ENCODE measurements at regions not wholly inside any gene's neighbourhood (a gene's known extent, or its start where the extent isn't known, plus 50 kb on each side); places are given as distances from the start of the nearest gene placed in this dataset.
"Not testable (repeated sequence)": the region's sequence is repeated elsewhere in the genome, so short reads cannot be mapped to it uniquely, and the experiment has no call there.

GRCh38 chr6:68237205-68237604, 397.9 kb upstream of the ADGRB3 start:
- DNase-seq (ENCODE audit: low read depth, low spot score) = no peak

GRCh38 chr6:68235326-68235784, 399.7 kb upstream of the ADGRB3 start:
- DNase-seq (ENCODE audit: low read depth, low spot score) = no peak

GRCh38 chr6:68233623-68234022, 401.5 kb upstream of the ADGRB3 start:
- DNase-seq (ENCODE audit: low read depth, low spot score) = no peak

- DNase-seq (ENCODE audit: low read depth, low spot score) = no peak
Measured at GRCh38 chr6:68229566-68229965, 405.5 kb upstream of the ADGRB3 start.

- no peak for DNase-seq (ENCODE audit: low read depth, low spot score)
Measured at GRCh38 chr6:68226460-68226859, 408.6 kb upstream of the ADGRB3 start.

- DNase-seq (ENCODE audit: low read depth, low spot score) = no peak
Measured at GRCh38 chr6:68225729-68226128, 409.4 kb upstream of the ADGRB3 start.

GRCh38 chr6:68211242-68211795, 423.8 kb upstream of the ADGRB3 start:
- no peak for DNase-seq (ENCODE audit: low read depth, low spot score)

GRCh38 chr6:68207612-68208011, 427.5 kb upstream of the ADGRB3 start:
- not testable (repeated sequence) for DNase-seq (ENCODE audit: low read depth, low spot score)

GRCh38 chr6:68200929-68201328, 434.2 kb upstream of the ADGRB3 start:
- no peak for DNase-seq (ENCODE audit: low read depth, low spot score)

- no peak for DNase-seq (ENCODE audit: low read depth, low spot score)
Measured at GRCh38 chr6:68197356-68197755, 437.7 kb upstream of the ADGRB3 start.

- no peak for DNase-seq (ENCODE audit: low read depth, low spot score)
Measured at GRCh38 chr6:68196645-68197044, 438.4 kb upstream of the ADGRB3 start.

- not testable (repeated sequence) for DNase-seq (ENCODE audit: low read depth, low spot score)
Measured at GRCh38 chr6:68195753-68196152, 439.3 kb upstream of the ADGRB3 start.

- no peak for DNase-seq (ENCODE audit: low read depth, low spot score)
Measured at GRCh38 chr6:68194846-68195478, 440.1 kb upstream of the ADGRB3 start.

GRCh38 chr6:68192988-68193387, 442.1 kb upstream of the ADGRB3 start:
- DNase-seq (ENCODE audit: low read depth, low spot score) = no peak

GRCh38 chr6:68189217-68189815, 445.8 kb upstream of the ADGRB3 start:
- DNase-seq (ENCODE audit: low read depth, low spot score) = no peak

- DNase-seq (ENCODE audit: low read depth, low spot score) = no peak
Measured at GRCh38 chr6:68186870-68187269, 448.2 kb upstream of the ADGRB3 start.

GRCh38 chr6:68182386-68182785, 452.7 kb upstream of the ADGRB3 start:
- DNase-seq (ENCODE audit: low read depth, low spot score) = no peak

GRCh38 chr6:68181027-68181426, 454.1 kb upstream of the ADGRB3 start:
- not testable (repeated sequence) for DNase-seq (ENCODE audit: low read depth, low spot score)

- DNase-seq (ENCODE audit: low read depth, low spot score) = no peak
Measured at GRCh38 chr6:68173616-68174015, 461.5 kb upstream of the ADGRB3 start.

- no peak for DNase-seq (ENCODE audit: low read depth, low spot score)
Measured at GRCh38 chr6:68169922-68170321, 465.2 kb upstream of the ADGRB3 start.

GRCh38 chr6:68167604-68168003, 467.5 kb upstream of the ADGRB3 start:
- DNase-seq (ENCODE audit: low read depth, low spot score) = no peak

GRCh38 chr6:68160812-68161211, 474.3 kb upstream of the ADGRB3 start:
- not testable (repeated sequence) for DNase-seq (ENCODE audit: low read depth, low spot score)

GRCh38 chr6:68160348-68160747, 474.7 kb upstream of the ADGRB3 start:
- DNase-seq (ENCODE audit: low read depth, low spot score) = no peak
